Lower lobe of right lung (tissue), 2 donors: ENCODE measurements at regions not wholly inside any gene's neighbourhood (a gene's known extent, or its start where the extent isn't known, plus 50 kb on each side); places are given as distances from the start of the nearest gene placed in this dataset.
"Not testable (repeated sequence)": the region's sequence is repeated elsewhere in the genome, so short reads cannot be mapped to it uniquely, and the experiment has no call there.

Source experiments
- ATAC-seq, 2 donors: fragments of 200-7000 bp; cut with Tn5 transposase; one replicate each; pipeline ENCODE4 v1.9.1; 2020 to 2022; ENCODE audit warnings: mild to moderate bottlenecking in 2 of 2, moderate library complexity in 2 of 2
- DNase-seq: peaks from one replicate; pipeline ENCODE4 v3.0.0-alpha.2; 2020
- H3K27ac ChIP-seq: fragments of 200-600 bp; one replicate; pipeline ENCODE4 v1.8.0; 2022
- H3K27me3 ChIP-seq: fragments of 200-600 bp; one replicate; pipeline ENCODE4 v1.8.0; 2022; ENCODE audit warnings: low read depth
- H3K36me3 ChIP-seq: fragments of 200-600 bp; one replicate; pipeline ENCODE4 v1.8.0; 2022; ENCODE audit warnings: mild to moderate bottlenecking
- H3K4me1 ChIP-seq: fragments of 200-600 bp; one replicate; pipeline ENCODE4 v1.8.0; 2022
- H3K4me3 ChIP-seq: fragments of 200-600 bp; one replicate; pipeline ENCODE4 v1.8.0; 2022; ENCODE audit warnings: mild to moderate bottlenecking
- H3K9me3 ChIP-seq: fragments of 200-600 bp; one replicate; pipeline ENCODE4 v1.8.0; 2022
- intact Hi-C: fragments of 100-400 bp; cut with DNase I; formaldehyde crosslinking; loops from one replicate; pipeline ENCODE4 v1.11.0; 2022
- TF ChIP-seq, protein P1 (sequence below): fragments of 200-600 bp; IDR thresholded peaks from one replicate; pipeline ENCODE4 v1.8.0; 2022; ENCODE audit warnings: antibody characterized with exemption, mild to moderate bottlenecking
- donor health status: DM: no; HTN: yes; CAD: no; lungs with severe emphysema.

DNA sequence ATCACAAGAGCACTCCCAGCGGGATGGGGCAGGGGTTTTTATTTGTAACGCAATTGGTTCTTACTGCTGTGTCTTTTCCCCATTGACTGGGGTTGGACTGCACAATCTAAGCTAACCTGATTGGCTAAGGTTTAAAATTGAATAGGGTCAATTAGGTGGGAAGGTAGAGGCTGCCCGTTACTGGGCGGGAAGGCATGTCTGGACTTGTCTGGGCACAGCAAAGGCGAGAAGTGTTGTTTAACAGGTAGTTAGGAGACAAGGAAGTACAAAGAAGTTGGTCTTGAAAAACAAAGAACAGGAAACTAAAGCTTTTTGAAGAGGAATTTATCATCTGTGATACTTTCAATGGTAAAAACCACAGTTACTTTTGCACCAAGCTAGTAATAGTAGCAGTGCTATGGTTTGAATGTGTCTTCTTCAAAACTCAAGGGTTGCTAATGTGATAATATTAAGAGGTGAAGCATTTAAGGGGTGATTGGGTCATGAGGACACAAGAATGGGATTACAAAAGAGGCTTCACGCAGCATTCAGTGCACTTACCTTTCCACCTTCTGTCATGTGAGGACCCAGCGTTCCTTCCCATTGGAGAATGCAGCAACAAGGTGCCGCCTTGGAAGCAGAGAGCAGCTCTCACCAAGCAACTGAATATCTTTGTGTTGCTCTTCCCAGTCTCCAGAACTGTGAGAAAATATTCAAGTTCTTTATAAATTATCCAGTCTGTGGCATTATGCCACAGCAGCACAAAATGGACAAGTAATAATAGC, 875.5 kb upstream of the SORCS1 start:
- DNase-seq (no peak), ATAC-seq (no peak)
- intact Hi-C loops: no loop called here
- Histone ChIP-seq H3K36me3 (no peaks in the 10 kb centered on the region), H3K4me1 (no peaks in the 10 kb centered on the region), H3K4me3 (no peak overlapping the region), H3K27ac (no peak overlapping the region), H3K9me3 (no peaks in the 10 kb centered on the region), H3K27me3 (no peaks in the 10 kb centered on the region)
- TF ChIP-seq, protein P1, sequence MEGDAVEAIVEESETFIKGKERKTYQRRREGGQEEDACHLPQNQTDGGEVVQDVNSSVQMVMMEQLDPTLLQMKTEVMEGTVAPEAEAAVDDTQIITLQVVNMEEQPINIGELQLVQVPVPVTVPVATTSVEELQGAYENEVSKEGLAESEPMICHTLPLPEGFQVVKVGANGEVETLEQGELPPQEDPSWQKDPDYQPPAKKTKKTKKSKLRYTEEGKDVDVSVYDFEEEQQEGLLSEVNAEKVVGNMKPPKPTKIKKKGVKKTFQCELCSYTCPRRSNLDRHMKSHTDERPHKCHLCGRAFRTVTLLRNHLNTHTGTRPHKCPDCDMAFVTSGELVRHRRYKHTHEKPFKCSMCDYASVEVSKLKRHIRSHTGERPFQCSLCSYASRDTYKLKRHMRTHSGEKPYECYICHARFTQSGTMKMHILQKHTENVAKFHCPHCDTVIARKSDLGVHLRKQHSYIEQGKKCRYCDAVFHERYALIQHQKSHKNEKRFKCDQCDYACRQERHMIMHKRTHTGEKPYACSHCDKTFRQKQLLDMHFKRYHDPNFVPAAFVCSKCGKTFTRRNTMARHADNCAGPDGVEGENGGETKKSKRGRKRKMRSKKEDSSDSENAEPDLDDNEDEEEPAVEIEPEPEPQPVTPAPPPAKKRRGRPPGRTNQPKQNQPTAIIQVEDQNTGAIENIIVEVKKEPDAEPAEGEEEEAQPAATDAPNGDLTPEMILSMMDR: no peak

- TF ChIP-seq, protein P1: no peak
- intact Hi-C loops: no loop called here
Observed at GRCh38 chr10:108037061-108037460, 872.6 kb upstream of the SORCS1 start.

DNA sequence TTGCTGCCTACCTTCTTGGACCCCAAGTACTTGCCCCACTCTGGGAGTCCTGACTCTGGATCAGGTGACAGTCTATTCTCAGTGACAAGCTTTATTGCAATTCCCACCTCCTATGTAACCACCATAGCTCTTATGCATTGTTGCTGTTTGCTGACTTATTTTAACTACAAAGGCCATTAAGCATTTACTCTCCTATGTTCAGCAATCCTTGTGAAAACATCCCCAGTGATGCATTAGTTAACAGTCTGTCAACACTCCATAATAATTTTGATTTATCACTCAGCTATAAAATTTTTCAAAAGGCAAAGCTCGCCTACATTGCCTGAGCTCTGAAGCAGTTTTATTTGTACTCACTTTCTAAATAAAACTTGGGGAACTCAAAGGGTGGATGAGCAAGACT, 871.8 kb upstream of the SORCS1 start:
- intact Hi-C loops: no loop called here
- DNase-seq (no peak), ATAC-seq (no peak)
- Histone ChIP-seq H3K27ac (no peak overlapping the region), H3K9me3 (no peaks in the 10 kb centered on the region), H3K36me3 (no peaks in the 10 kb centered on the region), H3K4me1 (no peaks in the 10 kb centered on the region), H3K4me3 (no peak overlapping the region), H3K27me3 (no peaks in the 10 kb centered on the region)
- TF ChIP-seq, protein P1: no peak

More at GRCh38 chr10:108037061-108037460, 872.6 kb upstream of the SORCS1 start:
- Histone ChIP-seq H3K27me3 (no peaks in the 10 kb centered on the region), H3K36me3 (no peaks in the 10 kb centered on the region), H3K9me3 (no peaks in the 10 kb centered on the region), H3K27ac (no peak overlapping the region), H3K4me1 (no peaks in the 10 kb centered on the region), H3K4me3 (no peak overlapping the region)
- ATAC-seq (no peak), DNase-seq (no peak)

- TF ChIP-seq, protein P1: no peak
- intact Hi-C loops: no loop called here
- Histone ChIP-seq H3K4me3 (no peak overlapping the region), H3K9me3 (no peaks in the 10 kb centered on the region), H3K27ac (no peak overlapping the region), H3K27me3 (no peaks in the 10 kb centered on the region), H3K36me3 (no peaks in the 10 kb centered on the region), H3K4me1 (no peaks in the 10 kb centered on the region)
- no peak for DNase-seq
- ATAC-seq: no peak
Observed at GRCh38 chr10:108034829-108035228, 870.3 kb upstream of the SORCS1 start.

GRCh38 chr10:108033518-108033917, 869.0 kb upstream of the SORCS1 start:
- DNase-seq, H3K4me1 ChIP-seq, H3K36me3 ChIP-seq, H3K27ac ChIP-seq, H3K9me3 ChIP-seq, H3K4me3 ChIP-seq, H3K27me3 ChIP-seq, intact Hi-C loops, ATAC-seq: not testable (repeated sequence)

GRCh38 chr10:108031505-108031904, 867.0 kb upstream of the SORCS1 start:
- no peak for DNase-seq
- intact Hi-C loops: no loop called here
- Histone ChIP-seq H3K36me3 (no peaks in the 10 kb centered on the region), H3K27me3 (no peaks in the 10 kb centered on the region), H3K4me1 (no peaks in the 10 kb centered on the region), H3K9me3 (no peaks in the 10 kb centered on the region), H3K27ac (no peak overlapping the region), H3K4me3 (no peak overlapping the region)
- ATAC-seq: no peak
- TF ChIP-seq, protein P1: no peak
